HG03039 (cell line): ENCODE measurements at regions not wholly inside any gene's neighbourhood (a gene's known extent, or its start where the extent isn't known, plus 50 kb on each side); places are given as distances from the start of the nearest gene placed in this dataset.

Experiments
- ATAC-seq: cut with Tn5 transposase; IDR thresholded peaks from one replicate; pipeline ENCODE4 v1.9.1; 2021; ENCODE audit warnings: mild to moderate bottlenecking, moderate library complexity; ENCODE audit not compliant: unreplicated experiment

GRCh38 chr4:37160653-37161052 is 83.9 kb upstream of the NWD2 start:
- no peak for ATAC-seq

GRCh38 chr4:37165844-37166243 is 78.7 kb upstream of the NWD2 start:
- no peak for ATAC-seq

- no peak for ATAC-seq
These were observed 74.6 kb upstream of the NWD2 start for GRCh38 chr4:37169956-37170355.

DNA sequence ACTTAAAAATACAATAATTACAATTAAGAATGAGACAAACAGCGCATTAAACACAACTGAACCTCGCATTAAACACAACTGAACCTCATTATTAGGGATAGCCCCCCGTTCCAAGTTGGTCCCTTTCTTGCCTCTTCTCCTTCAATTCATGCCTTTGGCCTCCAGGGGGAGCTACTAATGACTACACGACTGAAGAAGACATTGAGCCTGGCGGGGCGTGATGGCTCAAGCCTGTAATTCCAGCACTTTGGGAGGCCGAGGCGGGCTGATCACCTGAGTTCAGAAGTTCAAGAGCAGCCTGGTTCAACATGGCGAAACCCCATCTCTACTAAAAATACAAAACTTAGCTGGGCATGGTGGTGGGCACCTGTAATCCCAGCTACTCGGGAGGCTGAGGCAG is 56.4 kb upstream of the NWD2 start:
- ATAC-seq, result no peak
